ENCODE measurements at regions not wholly inside any gene's neighbourhood (a gene's known extent, or its start where the extent isn't known, plus 50 kb on each side); places are given as distances from the start of the nearest gene placed in this dataset.

DNA sequence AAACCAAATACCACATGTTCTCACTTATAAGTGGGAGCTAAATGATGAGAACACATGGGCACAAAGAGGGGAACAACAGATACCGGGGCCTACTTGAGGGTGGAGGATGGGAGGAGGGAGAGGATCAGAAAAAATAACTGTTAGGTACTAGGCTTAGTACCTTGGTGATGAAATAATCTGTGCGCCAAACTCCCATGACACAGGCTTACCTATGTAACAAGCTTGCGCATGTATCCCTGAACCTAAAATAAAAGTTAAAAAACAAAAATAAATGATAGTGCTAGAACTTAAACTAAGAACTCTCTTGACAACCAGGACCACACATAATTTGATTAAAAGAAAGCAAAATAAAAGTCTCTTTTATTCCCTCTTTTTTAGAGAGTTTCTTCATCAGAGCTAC, 150.6 kb downstream of the CHIC2 start:
- H3K27ac ChIP-seq (ENCODE audit: low read depth, low read length), result no peak overlapping the region
- ChIA-PET CTCF (interaction anchor here (1.2 to 3.4 kb wide), 3 partner anchors 17 to 320 kb away, joined by 3 to 10 read pairs (median 9); no protein-coding TSS in a partner anchor), RAD21 (ENCODE audit: low non-redundant PET in 1 of 2, low total read pairs in 2 of 2, uncharacterized antibody in 2 of 2, unreplicated experiment in 2 of 2) (no interaction called here), POLR2A (no interaction called here)
- no peaks in the 10 kb centered on the region for H3K79me2 ChIP-seq (ENCODE audit: insufficient read depth, low read length)
- no peak overlapping the region for H3K4me3 ChIP-seq (replicated peaks in 1 of 2; ENCODE audit: low read depth in 1 of 2, low read length in 2 of 2)
- TF ChIP-seq ZNF274 (IDR thresholded peaks at IDR 0.05; ENCODE audit: low read depth, low read length) (no peak), CBX3 (IDR thresholded peaks at IDR 0.05; ENCODE audit: low read depth) (no peak), RAD21 (IDR thresholded peaks at IDR 0.05; ENCODE audit: low read depth) (no peak), ELF1 (IDR thresholded peaks at IDR 0.05; ENCODE audit: borderline replicate concordance, low read depth) (no peak), JUND (IDR thresholded peaks at IDR 0.05) (no peak), SRF (IDR thresholded peaks at IDR 0.05; ENCODE audit: low read depth) (no peak), POLR2AphosphoS5 (IDR thresholded peaks at IDR 0.05; ENCODE audit: low read depth, low read length) (no peak), FOSL1 (IDR thresholded peaks at IDR 0.05; ENCODE audit: low read depth) (no peak), REST (IDR thresholded peaks at IDR 0.05; ENCODE audit: low read depth) (no peak), POLR2A (IDR thresholded peaks at IDR 0.05; ENCODE audit: borderline replicate concordance, extremely low read depth, insufficient read depth, insufficient read length) (no peak), YY1 (IDR thresholded peaks at IDR 0.05; ENCODE audit: extremely low read depth, insufficient replicate concordance, low read depth, low read length) (no peak), EGR1 (IDR thresholded peaks at IDR 0.05; ENCODE audit: low read depth) (no peak), TCF7L2 (IDR thresholded peaks at IDR 0.05; ENCODE audit: borderline replicate concordance, extremely low read depth, insufficient read depth, insufficient read length) (no peak), CEBPB (IDR thresholded peaks at IDR 0.05; ENCODE audit: low read depth) (no peak), SIN3A (IDR thresholded peaks at IDR 0.05; ENCODE audit: low read depth) (no peak), CTCF (IDR thresholded peaks at IDR 0.05 in 2 of 3, conservative IDR thresholded peaks at IDR 0.05 in 1 of 3; ENCODE audit: borderline replicate concordance in 1 of 3, insufficient read depth in 1 of 3, low read depth in 2 of 3, low read length in 2 of 3) (no peak), ZFX (IDR thresholded peaks at IDR 0.05) (no peak)
- TF ChIP-seq, protein P1, sequence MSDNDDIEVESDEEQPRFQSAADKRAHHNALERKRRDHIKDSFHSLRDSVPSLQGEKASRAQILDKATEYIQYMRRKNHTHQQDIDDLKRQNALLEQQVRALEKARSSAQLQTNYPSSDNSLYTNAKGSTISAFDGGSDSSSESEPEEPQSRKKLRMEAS (IDR thresholded peaks at IDR 0.05), result no peak
- TF ChIP-seq, protein P2, sequence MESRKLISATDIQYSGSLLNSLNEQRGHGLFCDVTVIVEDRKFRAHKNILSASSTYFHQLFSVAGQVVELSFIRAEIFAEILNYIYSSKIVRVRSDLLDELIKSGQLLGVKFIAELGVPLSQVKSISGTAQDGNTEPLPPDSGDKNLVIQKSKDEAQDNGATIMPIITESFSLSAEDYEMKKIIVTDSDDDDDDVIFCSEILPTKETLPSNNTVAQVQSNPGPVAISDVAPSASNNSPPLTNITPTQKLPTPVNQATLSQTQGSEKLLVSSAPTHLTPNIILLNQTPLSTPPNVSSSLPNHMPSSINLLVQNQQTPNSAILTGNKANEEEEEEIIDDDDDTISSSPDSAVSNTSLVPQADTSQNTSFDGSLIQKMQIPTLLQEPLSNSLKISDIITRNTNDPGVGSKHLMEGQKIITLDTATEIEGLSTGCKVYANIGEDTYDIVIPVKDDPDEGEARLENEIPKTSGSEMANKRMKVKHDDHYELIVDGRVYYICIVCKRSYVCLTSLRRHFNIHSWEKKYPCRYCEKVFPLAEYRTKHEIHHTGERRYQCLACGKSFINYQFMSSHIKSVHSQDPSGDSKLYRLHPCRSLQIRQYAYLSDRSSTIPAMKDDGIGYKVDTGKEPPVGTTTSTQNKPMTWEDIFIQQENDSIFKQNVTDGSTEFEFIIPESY (IDR thresholded peaks at IDR 0.05; ENCODE audit: extremely low read depth, insufficient replicate concordance, low read length), result no peak
- TF ChIP-seq, protein P3, sequence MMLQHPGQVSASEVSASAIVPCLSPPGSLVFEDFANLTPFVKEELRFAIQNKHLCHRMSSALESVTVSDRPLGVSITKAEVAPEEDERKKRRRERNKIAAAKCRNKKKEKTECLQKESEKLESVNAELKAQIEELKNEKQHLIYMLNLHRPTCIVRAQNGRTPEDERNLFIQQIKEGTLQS (IDR thresholded peaks at IDR 0.05), result no peak
- no peaks in the 10 kb centered on the region for H4K20me1 ChIP-seq (ENCODE audit: insufficient read depth)
- no peak for ATAC-seq
- peaks cover 2 to 8% of the 10 kb centered on the region in 2 experiments; a peak in 3 of 4 replicates for H3K4me1 ChIP-seq (ENCODE audit: control insufficient read depth in 1 of 2, insufficient read depth in 2 of 2, low read length in 2 of 2)
- no peaks in the 10 kb centered on the region for H3K36me3 ChIP-seq (ENCODE audit: control insufficient read depth in 1 of 2, insufficient read depth in 2 of 2, low read length in 2 of 2)
- H3K9me2 ChIP-seq (ENCODE audit: insufficient read depth), result no peaks in the 10 kb centered on the region
- intact Hi-C loops (cut with micrococcal nuclease), result no loop called here
- H3K4me2 ChIP-seq (ENCODE audit: low read length), result no peak overlapping the region
- no peak for DNase-seq (ENCODE audit: low read depth, low spot score)
- no peak overlapping the region for H3K9ac ChIP-seq (ENCODE audit: low read length)
- BruUV-seq (replicated peaks), result no TSS peak
- H3K27me3 ChIP-seq (ENCODE audit: insufficient read depth, low read length), result no peaks in the 10 kb centered on the region
- H2AFZ ChIP-seq (ENCODE audit: low read depth, low read length, poor library complexity, severe bottlenecking), result no peak overlapping the region
- no peaks in the 10 kb centered on the region for H3K9me3 ChIP-seq (ENCODE audit: control insufficient read depth in 1 of 2, insufficient read depth in 1 of 2, low read depth in 1 of 2, low read length in 2 of 2)

Data from HCT116 (cell line).